ENCODE measurements at regions not wholly inside any gene's neighbourhood (a gene's known extent, or its start where the extent isn't known, plus 50 kb on each side); places are given as distances from the start of the nearest gene placed in this dataset.

- H2AFZ ChIP-seq (replicated peaks), result no peak overlapping the region
- no peak overlapping the region for H3K4me2 ChIP-seq
- no peaks in the 10 kb centered on the region for H3K36me3 Mint-ChIP-seq
- H3K4me3 Mint-ChIP-seq, result no peak overlapping the region
- H3K27me3 Mint-ChIP-seq (ENCODE audit: insufficient read depth, low read depth), result no peaks in the 10 kb centered on the region
- H3K4me1 ChIP-seq, result no peaks in the 10 kb centered on the region
- no peak overlapping the region for H3K27ac Mint-ChIP-seq
- H3K79me2 ChIP-seq (ENCODE audit: low read depth), result no peaks in the 10 kb centered on the region
- no peaks in the 10 kb centered on the region for H4K20me1 ChIP-seq (ENCODE audit: low read depth)
- no peaks in the 10 kb centered on the region for H3K9me3 ChIP-seq (ENCODE audit: low read depth)
- H3F3A ChIP-seq (ENCODE audit: low read depth), result no peaks in the 10 kb centered on the region
- no peaks in the 10 kb centered on the region for H3K9me3 Mint-ChIP-seq
- H3K4me3 ChIP-seq, result no peak overlapping the region
- no peak overlapping the region for H3K9ac ChIP-seq
- no peak overlapping the region for H3K27ac ChIP-seq
- no peak for DNase-seq (ENCODE audit: low spot score)
- TF ChIP-seq CTCF (IDR thresholded peaks at IDR 0.05), result peak; percentile 50
- no peak for TF ChIP-seq EZH2 (IDR thresholded peaks at IDR 0.05)
- H3K4me1 Mint-ChIP-seq, result no peaks in the 10 kb centered on the region
- no peaks in the 10 kb centered on the region for H3K36me3 ChIP-seq
- H3K27me3 ChIP-seq, result no peaks in the 10 kb centered on the region
Measured at GRCh38 chr2:35168351-35168750, 1187.2 kb upstream of the CRIM1 start.

GRCh38 chr2:35163948-35164347 lies 1191.6 kb upstream of the CRIM1 start:
- H3K79me2 ChIP-seq (ENCODE audit: low read depth), result no peaks in the 10 kb centered on the region
- H3K27ac ChIP-seq, result no peak overlapping the region
- no peak for DNase-seq (ENCODE audit: low spot score)
- H3K27ac Mint-ChIP-seq, result no peak overlapping the region
- no peak overlapping the region for H3K4me2 ChIP-seq
- H3K27me3 Mint-ChIP-seq (ENCODE audit: insufficient read depth, low read depth), result no peaks in the 10 kb centered on the region
- no peak for TF ChIP-seq EZH2 (IDR thresholded peaks at IDR 0.05)
- H3K9ac ChIP-seq, result no peak overlapping the region
- H3K4me1 Mint-ChIP-seq, result no peaks in the 10 kb centered on the region
- no peaks in the 10 kb centered on the region for H3K36me3 ChIP-seq
- H3K4me3 ChIP-seq, result no peak overlapping the region
- no peak overlapping the region for H2AFZ ChIP-seq (replicated peaks)
- H3K9me3 Mint-ChIP-seq, result no peaks in the 10 kb centered on the region
- H3K27me3 ChIP-seq, result no peaks in the 10 kb centered on the region
- H3K4me1 ChIP-seq, result no peaks in the 10 kb centered on the region
- H4K20me1 ChIP-seq (ENCODE audit: low read depth), result no peaks in the 10 kb centered on the region
- H3K9me3 ChIP-seq (ENCODE audit: low read depth), result no peaks in the 10 kb centered on the region
- no peak overlapping the region for H3K4me3 Mint-ChIP-seq
- no peaks in the 10 kb centered on the region for H3K36me3 Mint-ChIP-seq
- H3F3A ChIP-seq (ENCODE audit: low read depth), result no peaks in the 10 kb centered on the region

- Mint-ChIP-seq H3K27me3 (ENCODE audit: insufficient read depth, low read depth) (no peaks in the 10 kb centered on the region), H3K9me3 (no peaks in the 10 kb centered on the region), H3K36me3 (no peaks in the 10 kb centered on the region), H3K27ac (no peak overlapping the region), H3K4me1 (no peaks in the 10 kb centered on the region), H3K4me3 (no peak overlapping the region)
- H3K9me3 ChIP-seq (ENCODE audit: low read depth), result no peaks in the 10 kb centered on the region
- H3K27me3 ChIP-seq, result no peaks in the 10 kb centered on the region
- no peak for DNase-seq (ENCODE audit: low spot score)
- no peak overlapping the region for H2AFZ ChIP-seq (replicated peaks)
- H3K79me2 ChIP-seq (ENCODE audit: low read depth), result no peaks in the 10 kb centered on the region
- no peaks in the 10 kb centered on the region for H3K36me3 ChIP-seq
- no peak overlapping the region for H3K4me3 ChIP-seq
- H3F3A ChIP-seq (ENCODE audit: low read depth), result no peaks in the 10 kb centered on the region
- no peak for TF ChIP-seq CTCF (IDR thresholded peaks at IDR 0.05)
- no peak for TF ChIP-seq EZH2 (IDR thresholded peaks at IDR 0.05)
- no peak for TF ChIP-seq EZH2phosphoT487 (IDR thresholded peaks at IDR 0.05)
- H3K4me2 ChIP-seq, result no peak overlapping the region
- H4K20me1 ChIP-seq (ENCODE audit: low read depth), result no peaks in the 10 kb centered on the region
- H3K4me1 ChIP-seq, result no peaks in the 10 kb centered on the region
- no peak overlapping the region for H3K9ac ChIP-seq
- H3K27ac ChIP-seq, result no peak overlapping the region
Measured at GRCh38 chr2:35160871-35161270, 1194.7 kb upstream of the CRIM1 start.

- no peaks in the 10 kb centered on the region for H3K79me2 ChIP-seq (ENCODE audit: low read depth)
- no peaks in the 10 kb centered on the region for H3K36me3 ChIP-seq
- TF ChIP-seq CTCF (IDR thresholded peaks at IDR 0.05) (no peak), EZH2 (IDR thresholded peaks at IDR 0.05) (no peak), EZH2phosphoT487 (IDR thresholded peaks at IDR 0.05) (no peak)
- no peaks in the 10 kb centered on the region for H3K27me3 ChIP-seq
- H4K20me1 ChIP-seq (ENCODE audit: low read depth), result no peaks in the 10 kb centered on the region
- Mint-ChIP-seq H3K4me1 (no peaks in the 10 kb centered on the region), H3K4me3 (no peak overlapping the region), H3K36me3 (no peaks in the 10 kb centered on the region), H3K27ac (no peak overlapping the region), H3K9me3 (no peaks in the 10 kb centered on the region), H3K27me3 (ENCODE audit: insufficient read depth, low read depth) (no peaks in the 10 kb centered on the region)
- H3K4me3 ChIP-seq, result no peak overlapping the region
- no peaks in the 10 kb centered on the region for H3K4me1 ChIP-seq
- H3K9ac ChIP-seq, result no peak overlapping the region
- H3K27ac ChIP-seq, result no peak overlapping the region
- no peaks in the 10 kb centered on the region for H3K9me3 ChIP-seq (ENCODE audit: low read depth)
- H3F3A ChIP-seq (ENCODE audit: low read depth), result no peaks in the 10 kb centered on the region
- no peak for DNase-seq (ENCODE audit: low spot score)
- H2AFZ ChIP-seq (replicated peaks), result no peak overlapping the region
- H3K4me2 ChIP-seq, result no peak overlapping the region
Measured at GRCh38 chr2:35125871-35126270, 1229.7 kb upstream of the CRIM1 start.

All from neural progenitor cell (in vitro differentiated cells).